Activated B cell treated with CpG ODN at 0.5 μM for 24 hours (primary cell): ENCODE measurements at regions not wholly inside any gene's neighbourhood (a gene's known extent, or its start where the extent isn't known, plus 50 kb on each side); places are given as distances from the start of the nearest gene placed in this dataset.

Experiments used
- ATAC-seq: fragments of 200-7000 bp; cut with Tn5 transposase; one replicate; pipeline ENCODE4 v1.10.0; 2021; ENCODE audit warnings: low read depth, mild to moderate bottlenecking, moderate library complexity
- CTCF ChIA-PET: fragments of 350-600 bp; sonication (Branson Sonifier 250); formaldehyde crosslinking; loops from one replicate; lab custom pipeline; 2021; ENCODE audit warnings: antibody characterized with exemption; lab: Charles Lee
- POLR2A ChIA-PET: fragments of 350-600 bp; sonication (Branson Sonifier 250); formaldehyde crosslinking; loops from one replicate; lab custom pipeline; 2021; ENCODE audit warnings: antibody characterized with exemption; lab: Charles Lee
- DNase-seq: peaks from one replicate; pipeline ENCODE4 v3.0.0; 2022
- H3K27ac Mint-ChIP-seq: one replicate; pipeline ENCODE4 v1.8.0; 2020; ENCODE audit warnings: mixed read lengths
- H3K27me3 Mint-ChIP-seq: one replicate; pipeline ENCODE4 v1.8.0; 2021; ENCODE audit warnings: mixed read lengths
- H3K36me3 Mint-ChIP-seq: one replicate; pipeline ENCODE4 v1.8.0; 2021; ENCODE audit warnings: low read depth, mixed read lengths
- H3K4me1 Mint-ChIP-seq: one replicate; pipeline ENCODE4 v1.8.0; 2021; ENCODE audit warnings: mixed read lengths
- H3K4me3 Mint-ChIP-seq: one replicate; pipeline ENCODE4 v1.8.0; 2020; ENCODE audit warnings: mild to moderate bottlenecking, mixed read lengths
- H3K9me3 Mint-ChIP-seq: one replicate; pipeline ENCODE4 v1.8.0; 2020; ENCODE audit warnings: mixed read lengths
- intact Hi-C: fragments of 100-400 bp; cut with micrococcal nuclease; formaldehyde crosslinking; loops from one replicate; pipeline ENCODE4 v1.15.1; 2024
- TF ChIP-seq, protein P1 (sequence below): fragments of 200-600 bp; IDR thresholded peaks from one replicate; pipeline ENCODE4 v1.8.0; 2022; ENCODE audit warnings: antibody characterized with exemption, mild to moderate bottlenecking

DNA sequence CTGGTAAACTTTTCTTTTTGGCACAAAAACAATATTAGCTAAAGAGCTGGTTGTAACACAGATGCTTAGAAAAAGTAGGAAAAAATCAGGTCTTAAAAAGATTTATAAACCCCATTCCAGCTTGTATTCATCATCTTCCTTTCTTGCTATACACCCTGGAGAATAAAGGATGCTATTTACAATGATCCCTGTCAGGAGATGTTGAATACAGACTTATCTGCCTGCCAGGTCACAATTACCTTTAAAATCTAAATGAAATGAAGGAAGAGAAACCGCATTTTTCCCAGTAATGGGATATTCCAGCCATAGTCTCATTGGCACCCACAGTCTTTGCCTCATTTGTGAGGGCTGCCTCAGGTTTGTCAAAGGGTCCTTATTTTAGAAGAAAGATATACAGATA lies 394.1 kb upstream of the WWC1 start:
- TF ChIP-seq, protein P1, sequence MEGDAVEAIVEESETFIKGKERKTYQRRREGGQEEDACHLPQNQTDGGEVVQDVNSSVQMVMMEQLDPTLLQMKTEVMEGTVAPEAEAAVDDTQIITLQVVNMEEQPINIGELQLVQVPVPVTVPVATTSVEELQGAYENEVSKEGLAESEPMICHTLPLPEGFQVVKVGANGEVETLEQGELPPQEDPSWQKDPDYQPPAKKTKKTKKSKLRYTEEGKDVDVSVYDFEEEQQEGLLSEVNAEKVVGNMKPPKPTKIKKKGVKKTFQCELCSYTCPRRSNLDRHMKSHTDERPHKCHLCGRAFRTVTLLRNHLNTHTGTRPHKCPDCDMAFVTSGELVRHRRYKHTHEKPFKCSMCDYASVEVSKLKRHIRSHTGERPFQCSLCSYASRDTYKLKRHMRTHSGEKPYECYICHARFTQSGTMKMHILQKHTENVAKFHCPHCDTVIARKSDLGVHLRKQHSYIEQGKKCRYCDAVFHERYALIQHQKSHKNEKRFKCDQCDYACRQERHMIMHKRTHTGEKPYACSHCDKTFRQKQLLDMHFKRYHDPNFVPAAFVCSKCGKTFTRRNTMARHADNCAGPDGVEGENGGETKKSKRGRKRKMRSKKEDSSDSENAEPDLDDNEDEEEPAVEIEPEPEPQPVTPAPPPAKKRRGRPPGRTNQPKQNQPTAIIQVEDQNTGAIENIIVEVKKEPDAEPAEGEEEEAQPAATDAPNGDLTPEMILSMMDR, result no peak
- no peaks in the 10 kb centered on the region for H3K4me1 Mint-ChIP-seq
- ChIA-PET CTCF (no interaction called here), POLR2A (no interaction called here)
- DNase-seq, result no peak
- intact Hi-C loops, result no loop called here
- no peak overlapping the region for H3K27ac Mint-ChIP-seq
- H3K9me3 Mint-ChIP-seq, result no peaks in the 10 kb centered on the region
- no peaks in the 10 kb centered on the region for H3K36me3 Mint-ChIP-seq
- no peak for ATAC-seq
- H3K4me3 Mint-ChIP-seq, result no peak overlapping the region
- no peaks in the 10 kb centered on the region for H3K27me3 Mint-ChIP-seq

DNA sequence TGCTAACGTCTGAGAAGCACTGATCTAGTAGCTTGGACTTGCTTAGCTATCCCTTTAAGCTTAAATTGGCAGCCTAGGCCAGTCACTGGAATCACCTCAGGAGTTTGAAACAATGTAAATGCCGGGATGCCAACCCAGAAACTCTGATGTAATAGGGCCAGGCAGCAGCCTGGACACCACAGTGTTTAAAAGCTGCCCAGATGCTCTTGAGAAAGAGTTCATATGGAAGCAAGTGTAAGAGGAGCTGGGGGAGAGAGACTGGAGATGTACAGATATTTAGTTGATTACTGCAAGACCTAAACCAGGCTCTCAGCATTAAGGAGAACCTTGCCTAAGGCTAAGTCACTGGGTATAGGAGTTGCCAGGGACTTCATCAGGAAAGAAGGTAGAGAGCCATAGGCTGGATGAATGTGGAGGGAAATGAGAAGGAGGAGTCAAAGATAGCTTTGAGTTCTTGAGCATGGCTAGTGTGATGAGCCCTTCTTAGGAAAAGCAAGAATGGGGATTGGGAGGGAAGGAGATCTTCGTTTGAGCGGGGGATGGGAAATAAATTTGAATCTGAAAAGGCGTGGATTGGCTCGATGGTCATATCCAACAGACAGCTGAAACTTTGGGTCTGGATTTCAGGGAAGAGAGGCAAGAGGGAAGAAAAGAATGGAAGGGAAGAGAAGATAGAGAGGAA lies 392.9 kb upstream of the WWC1 start:
- no peak for ATAC-seq
- TF ChIP-seq, protein P1, result no peak
- no peak for DNase-seq
- no peaks in the 10 kb centered on the region for H3K9me3 Mint-ChIP-seq
- ChIA-PET POLR2A (no interaction called here), CTCF (no interaction called here)
- no peaks in the 10 kb centered on the region for H3K36me3 Mint-ChIP-seq
- no peaks in the 10 kb centered on the region for H3K4me1 Mint-ChIP-seq
- no peaks in the 10 kb centered on the region for H3K27me3 Mint-ChIP-seq
- H3K4me3 Mint-ChIP-seq, result no peak overlapping the region
- no peak overlapping the region for H3K27ac Mint-ChIP-seq
- intact Hi-C loops, result no loop called here

DNA sequence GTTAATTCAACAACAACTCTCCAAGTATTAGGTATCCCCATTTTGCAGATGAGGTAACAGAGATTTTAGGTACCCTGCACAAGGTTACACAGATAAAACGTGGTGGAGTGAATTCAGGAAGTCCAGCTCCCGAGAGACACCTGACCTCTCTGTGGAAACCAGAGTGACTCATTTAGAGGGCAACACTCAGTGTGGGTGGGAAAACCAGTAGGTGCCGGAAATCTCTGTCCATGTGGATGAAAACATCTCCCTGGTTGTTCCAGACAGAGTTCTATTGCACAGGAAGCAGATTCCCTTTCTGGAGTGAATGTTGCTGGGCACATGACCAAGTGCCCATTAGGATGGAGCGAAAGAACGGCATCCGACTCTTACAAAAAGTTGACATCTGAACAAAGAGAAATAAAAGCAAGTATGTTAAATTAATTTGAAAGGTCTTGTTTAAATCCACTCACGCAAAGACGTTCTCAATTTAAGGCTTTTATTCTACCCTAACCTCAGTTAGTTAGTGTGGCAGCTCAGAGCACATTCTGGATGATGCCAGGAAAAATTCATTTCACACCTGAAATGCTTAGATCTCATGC lies 391.9 kb upstream of the WWC1 start:
- Mint-ChIP-seq H3K27me3 (no peaks in the 10 kb centered on the region), H3K27ac (no peak overlapping the region), H3K4me1 (no peaks in the 10 kb centered on the region), H3K9me3 (no peaks in the 10 kb centered on the region), H3K4me3 (no peak overlapping the region), H3K36me3 (no peaks in the 10 kb centered on the region)
- ATAC-seq, result no peak
- intact Hi-C loops, result no loop called here
- ChIA-PET POLR2A (no interaction called here), CTCF (no interaction called here)
- TF ChIP-seq, protein P1, result no peak
- no peak for DNase-seq

DNA sequence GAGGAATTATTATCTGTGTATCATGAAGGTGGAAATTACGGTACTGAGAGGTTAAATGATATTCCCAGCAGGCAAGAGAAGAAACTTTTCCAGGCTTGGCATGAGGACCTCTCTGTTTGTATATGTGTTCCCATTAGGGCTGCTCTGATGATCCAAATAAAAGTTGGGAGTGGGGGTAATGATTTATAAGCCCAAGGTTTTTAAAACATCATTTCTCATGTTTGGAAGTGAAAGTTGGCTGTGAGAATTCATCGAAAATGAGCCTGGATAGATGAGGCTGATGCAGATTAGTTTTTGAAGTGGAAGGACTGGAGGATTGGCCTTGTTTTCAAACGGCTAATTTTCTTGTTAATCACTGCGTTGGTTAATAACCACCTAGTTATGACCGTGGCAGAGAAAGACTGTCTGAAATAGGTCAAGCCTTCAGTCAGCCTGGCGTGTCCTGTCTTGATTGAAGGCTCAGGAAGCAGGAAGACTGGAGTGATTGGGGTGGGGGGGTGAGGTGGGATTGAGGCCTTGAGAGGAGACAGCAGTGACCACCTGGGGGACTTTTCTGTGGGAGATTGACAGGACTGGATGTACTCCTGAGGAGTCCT lies 391.0 kb upstream of the WWC1 start:
- no peak overlapping the region for H3K4me3 Mint-ChIP-seq
- no peaks in the 10 kb centered on the region for H3K4me1 Mint-ChIP-seq
- no peaks in the 10 kb centered on the region for H3K36me3 Mint-ChIP-seq
- intact Hi-C loops, result no loop called here
- POLR2A ChIA-PET, result no interaction called here
- ATAC-seq, result no peak
- no peak for DNase-seq
- H3K27me3 Mint-ChIP-seq, result no peaks in the 10 kb centered on the region
- no peaks in the 10 kb centered on the region for H3K9me3 Mint-ChIP-seq
- no peak overlapping the region for H3K27ac Mint-ChIP-seq
- TF ChIP-seq, protein P1, result no peak
- CTCF ChIA-PET, result no interaction called here

DNA sequence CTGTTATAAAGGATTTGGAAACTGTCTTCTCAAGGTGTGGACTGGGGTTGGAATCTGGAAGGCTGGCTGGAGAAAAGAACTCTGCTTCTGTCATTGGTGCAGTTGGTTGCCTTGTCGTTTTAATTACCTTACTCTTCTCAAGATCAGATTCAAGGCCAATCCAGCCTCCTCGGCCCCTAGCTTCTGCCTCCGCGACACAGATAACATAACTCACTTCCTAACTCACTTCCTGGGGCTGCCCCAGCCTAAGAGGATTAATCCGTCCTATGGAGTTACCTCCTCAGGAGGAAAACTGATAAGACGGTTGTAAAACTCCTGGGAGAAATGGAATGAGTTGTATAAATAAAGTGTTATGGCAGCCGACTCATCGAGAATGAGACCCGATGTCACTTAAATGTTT lies 389.1 kb upstream of the WWC1 start:
- no peaks in the 10 kb centered on the region for H3K4me1 Mint-ChIP-seq

More for the DNA sequence above, 389.1 kb upstream of the WWC1 start:
- CTCF ChIA-PET, result no interaction called here
- no peak overlapping the region for H3K27ac Mint-ChIP-seq
- no peaks in the 10 kb centered on the region for H3K27me3 Mint-ChIP-seq
- no peaks in the 10 kb centered on the region for H3K36me3 Mint-ChIP-seq
- TF ChIP-seq, protein P1, result no peak
- POLR2A ChIA-PET, result no interaction called here
- ATAC-seq, result no peak
- no peak for DNase-seq
- H3K9me3 Mint-ChIP-seq, result no peaks in the 10 kb centered on the region
- intact Hi-C loops, result no loop called here
- H3K4me3 Mint-ChIP-seq, result no peak overlapping the region
